ENCODE measurements at regions not wholly inside any gene's neighbourhood (a gene's known extent, or its start where the extent isn't known, plus 50 kb on each side); places are given as distances from the start of the nearest gene placed in this dataset.

GRCh38 chr13:64239372-64239771, 2823.7 kb upstream of the PCDH20 start:
- Mint-ChIP-seq H3K27ac (no peak overlapping the region), H3K9me3 (peaks cover 17% of the 10 kb centered on the region), H3K4me1 (ENCODE audit: low read depth) (no peaks in the 10 kb centered on the region), H3K27me3 (ENCODE audit: insufficient read depth) (no peaks in the 10 kb centered on the region), H3K4me3 (no peak overlapping the region), H3K36me3 (ENCODE audit: low read depth) (no peaks in the 10 kb centered on the region)
- no peak for DNase-seq (ENCODE audit: low spot score)
- intact Hi-C loops (cut with micrococcal nuclease) = no loop called here

- DNase-seq (ENCODE audit: low spot score) = no peak
- Mint-ChIP-seq H3K4me1 (ENCODE audit: low read depth) (no peaks in the 10 kb centered on the region), H3K9me3 (peaks cover 11% of the 10 kb centered on the region), H3K36me3 (ENCODE audit: low read depth) (no peaks in the 10 kb centered on the region), H3K27ac (no peak overlapping the region), H3K4me3 (no peak overlapping the region), H3K27me3 (ENCODE audit: insufficient read depth) (no peaks in the 10 kb centered on the region)
- intact Hi-C loops (cut with micrococcal nuclease) = no loop called here
These were observed 2818.6 kb upstream of the PCDH20 start for GRCh38 chr13:64234255-64234654.

- Mint-ChIP-seq H3K27me3 (ENCODE audit: insufficient read depth) (no peaks in the 10 kb centered on the region), H3K9me3 (peaks cover 10% of the 10 kb centered on the region), H3K27ac (no peak overlapping the region), H3K36me3 (ENCODE audit: low read depth) (no peaks in the 10 kb centered on the region), H3K4me3 (no peak overlapping the region), H3K4me1 (ENCODE audit: low read depth) (no peaks in the 10 kb centered on the region)
- no peak for DNase-seq (ENCODE audit: low spot score)
- intact Hi-C loops (cut with micrococcal nuclease) = no loop called here
These were observed 2807.4 kb upstream of the PCDH20 start for GRCh38 chr13:64223016-64223415.

- H3K27ac Mint-ChIP-seq = no peak overlapping the region
- no peak overlapping the region for H3K4me3 Mint-ChIP-seq
- no peaks in the 10 kb centered on the region for H3K4me1 Mint-ChIP-seq (ENCODE audit: low read depth)
- intact Hi-C loops (cut with micrococcal nuclease) = no loop called here
- no peaks in the 10 kb centered on the region for H3K27me3 Mint-ChIP-seq (ENCODE audit: insufficient read depth)
- DNase-seq (ENCODE audit: low spot score) = no peak
- no peaks in the 10 kb centered on the region for H3K36me3 Mint-ChIP-seq (ENCODE audit: low read depth)
- H3K9me3 Mint-ChIP-seq = peaks cover 6% of the 10 kb centered on the region
These were observed 2791.0 kb upstream of the PCDH20 start for GRCh38 chr13:64206430-64207225.

- Mint-ChIP-seq H3K27me3 (ENCODE audit: insufficient read depth) (no peaks in the 10 kb centered on the region), H3K9me3 (no peaks in the 10 kb centered on the region), H3K36me3 (ENCODE audit: low read depth) (no peaks in the 10 kb centered on the region), H3K4me3 (no peak overlapping the region), H3K4me1 (ENCODE audit: low read depth) (no peaks in the 10 kb centered on the region), H3K27ac (no peak overlapping the region)
- no peak for DNase-seq (ENCODE audit: low spot score)
- intact Hi-C loops (cut with micrococcal nuclease) = no loop called here
These were observed 2786.9 kb upstream of the PCDH20 start for GRCh38 chr13:64202517-64202916.

GRCh38 chr13:64197232-64197631, 2781.6 kb upstream of the PCDH20 start:
- no peaks in the 10 kb centered on the region for H3K27me3 Mint-ChIP-seq (ENCODE audit: insufficient read depth)
- intact Hi-C loops (cut with micrococcal nuclease) = no loop called here
- H3K27ac Mint-ChIP-seq = no peak overlapping the region
- no peak overlapping the region for H3K4me3 Mint-ChIP-seq
- no peaks in the 10 kb centered on the region for H3K4me1 Mint-ChIP-seq (ENCODE audit: low read depth)
- no peaks in the 10 kb centered on the region for H3K36me3 Mint-ChIP-seq (ENCODE audit: low read depth)
- no peak for DNase-seq (ENCODE audit: low spot score)
- H3K9me3 Mint-ChIP-seq = peaks cover 7% of the 10 kb centered on the region

GRCh38 chr13:64186503-64187250, 2771.0 kb upstream of the PCDH20 start:
- Mint-ChIP-seq H3K27me3 (ENCODE audit: insufficient read depth) (no peaks in the 10 kb centered on the region), H3K9me3 (peaks cover 4% of the 10 kb centered on the region), H3K4me3 (no peak overlapping the region), H3K27ac (no peak overlapping the region), H3K4me1 (ENCODE audit: low read depth) (no peaks in the 10 kb centered on the region), H3K36me3 (ENCODE audit: low read depth) (no peaks in the 10 kb centered on the region)
- intact Hi-C loops (cut with micrococcal nuclease) = no loop called here
- DNase-seq (ENCODE audit: low spot score) = no peak

- DNase-seq (ENCODE audit: low spot score) = no peak
These were observed 2770.4 kb upstream of the PCDH20 start for GRCh38 chr13:64186071-64186470.

GRCh38 chr13:64180756-64181155, 2765.1 kb upstream of the PCDH20 start:
- H3K9me3 Mint-ChIP-seq = peaks cover 4% of the 10 kb centered on the region
- no peak overlapping the region for H3K4me3 Mint-ChIP-seq
- intact Hi-C loops (cut with micrococcal nuclease) = no loop called here
- no peak overlapping the region for H3K27ac Mint-ChIP-seq
- no peak for DNase-seq (ENCODE audit: low spot score)
- H3K4me1 Mint-ChIP-seq (ENCODE audit: low read depth) = no peaks in the 10 kb centered on the region
- H3K27me3 Mint-ChIP-seq (ENCODE audit: insufficient read depth) = no peaks in the 10 kb centered on the region
- no peaks in the 10 kb centered on the region for H3K36me3 Mint-ChIP-seq (ENCODE audit: low read depth)

More at GRCh38 chr13:64186071-64186470, 2770.4 kb upstream of the PCDH20 start:
- Mint-ChIP-seq H3K4me3 (no peak overlapping the region), H3K36me3 (ENCODE audit: low read depth) (no peaks in the 10 kb centered on the region), H3K4me1 (ENCODE audit: low read depth) (no peaks in the 10 kb centered on the region), H3K27ac (no peak overlapping the region), H3K9me3 (peaks cover 4% of the 10 kb centered on the region), H3K27me3 (ENCODE audit: insufficient read depth) (no peaks in the 10 kb centered on the region)
- intact Hi-C loops (cut with micrococcal nuclease) = no loop called here

GRCh38 chr13:64165826-64166225, 2750.2 kb upstream of the PCDH20 start:
- no peak for DNase-seq (ENCODE audit: low spot score)
- Mint-ChIP-seq H3K9me3 (peaks cover 22% of the 10 kb centered on the region), H3K4me1 (ENCODE audit: low read depth) (no peaks in the 10 kb centered on the region), H3K27ac (no peak overlapping the region), H3K4me3 (no peak overlapping the region), H3K36me3 (ENCODE audit: low read depth) (no peaks in the 10 kb centered on the region), H3K27me3 (ENCODE audit: insufficient read depth) (no peaks in the 10 kb centered on the region)
- intact Hi-C loops (cut with micrococcal nuclease) = no loop called here

- intact Hi-C loops (cut with micrococcal nuclease) = no loop called here
- no peak overlapping the region for H3K4me3 Mint-ChIP-seq
These were observed 2748.8 kb upstream of the PCDH20 start for GRCh38 chr13:64164435-64164834.

GRCh38 chr13:64160479-64160878, 2744.8 kb upstream of the PCDH20 start:
- no peak overlapping the region for H3K27ac Mint-ChIP-seq
- intact Hi-C loops (cut with micrococcal nuclease) = no loop called here
- H3K9me3 Mint-ChIP-seq = peaks cover 23% of the 10 kb centered on the region
- H3K36me3 Mint-ChIP-seq (ENCODE audit: low read depth) = no peaks in the 10 kb centered on the region
- no peaks in the 10 kb centered on the region for H3K4me1 Mint-ChIP-seq (ENCODE audit: low read depth)
- H3K27me3 Mint-ChIP-seq (ENCODE audit: insufficient read depth) = no peaks in the 10 kb centered on the region
- no peak for DNase-seq (ENCODE audit: low spot score)
- H3K4me3 Mint-ChIP-seq = no peak overlapping the region

More at GRCh38 chr13:64164435-64164834, 2748.8 kb upstream of the PCDH20 start:
- H3K27ac Mint-ChIP-seq = no peak overlapping the region
- H3K36me3 Mint-ChIP-seq (ENCODE audit: low read depth) = no peaks in the 10 kb centered on the region
- DNase-seq (ENCODE audit: low spot score) = no peak
- H3K4me1 Mint-ChIP-seq (ENCODE audit: low read depth) = no peaks in the 10 kb centered on the region
- H3K9me3 Mint-ChIP-seq = peaks cover 24% of the 10 kb centered on the region
- H3K27me3 Mint-ChIP-seq (ENCODE audit: insufficient read depth) = no peaks in the 10 kb centered on the region

- Mint-ChIP-seq H3K36me3 (ENCODE audit: low read depth) (no peaks in the 10 kb centered on the region), H3K27me3 (ENCODE audit: insufficient read depth) (no peaks in the 10 kb centered on the region), H3K4me3 (no peak overlapping the region), H3K27ac (no peak overlapping the region), H3K4me1 (ENCODE audit: low read depth) (no peaks in the 10 kb centered on the region), H3K9me3 (peaks cover 25% of the 10 kb centered on the region)
- no peak for DNase-seq (ENCODE audit: low spot score)
- intact Hi-C loops (cut with micrococcal nuclease) = no loop called here
These were observed 2743.3 kb upstream of the PCDH20 start for GRCh38 chr13:64158908-64159307.

Measured in activated T-helper 1 cell treated with anti-CD3 and anti-CD28 coated beads, Interleukin-12 subunit alpha, Interleukin-12 subunit beta, Interleukin-2, Interleukin-4 antibody, amounts not matched to agents 30 ng/mL and 10 ng/mL and 1 ng/mL, durations not matched to agents 14 hours and 24 hours and 36 hours (primary cell).